ENCODE measurements at regions not wholly inside any gene's neighbourhood (a gene's known extent, or its start where the extent isn't known, plus 50 kb on each side); places are given as distances from the start of the nearest gene placed in this dataset.
A peak's percentile ranks its signal among the peaks of the same experiment; 100 is the strongest.

DNA sequence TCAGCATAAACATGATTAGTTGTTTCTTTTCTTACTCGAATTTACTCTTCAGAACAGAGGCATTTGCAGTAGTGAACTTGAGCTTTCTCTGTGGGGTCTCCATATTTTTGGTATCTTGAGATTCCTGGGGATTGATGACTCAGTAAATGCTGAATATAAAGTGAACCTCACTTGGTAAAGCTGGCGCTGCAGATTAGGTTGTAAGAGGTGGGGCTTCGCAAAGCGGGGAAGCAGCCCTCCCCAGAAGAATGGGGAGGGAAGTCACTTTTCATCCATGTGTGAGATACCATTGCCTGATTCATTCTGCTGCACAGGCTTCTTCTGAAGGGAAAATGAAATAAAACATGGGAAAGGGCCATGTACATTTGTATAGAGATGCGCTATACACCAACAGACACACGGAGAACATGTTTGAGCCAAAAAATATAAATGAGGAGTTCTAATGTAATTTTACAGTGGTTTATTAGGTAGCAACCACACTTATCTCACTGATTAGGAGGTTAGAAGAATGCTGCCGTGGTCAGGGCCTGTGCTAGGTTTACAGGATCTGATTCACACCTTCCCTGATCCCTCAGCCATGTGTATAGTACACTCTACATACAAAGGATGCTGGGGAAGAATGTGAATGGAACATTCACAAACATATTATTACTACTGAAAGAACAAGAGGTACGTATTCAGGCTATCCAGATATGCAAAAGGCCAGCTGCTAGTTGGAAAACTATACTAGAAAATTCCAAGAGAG lies 63.5 kb downstream of the DNTTIP2 start:
- DNase-seq (ENCODE audit: extremely low read depth in 1 of 2, low read depth in 1 of 2): no peak

DNA sequence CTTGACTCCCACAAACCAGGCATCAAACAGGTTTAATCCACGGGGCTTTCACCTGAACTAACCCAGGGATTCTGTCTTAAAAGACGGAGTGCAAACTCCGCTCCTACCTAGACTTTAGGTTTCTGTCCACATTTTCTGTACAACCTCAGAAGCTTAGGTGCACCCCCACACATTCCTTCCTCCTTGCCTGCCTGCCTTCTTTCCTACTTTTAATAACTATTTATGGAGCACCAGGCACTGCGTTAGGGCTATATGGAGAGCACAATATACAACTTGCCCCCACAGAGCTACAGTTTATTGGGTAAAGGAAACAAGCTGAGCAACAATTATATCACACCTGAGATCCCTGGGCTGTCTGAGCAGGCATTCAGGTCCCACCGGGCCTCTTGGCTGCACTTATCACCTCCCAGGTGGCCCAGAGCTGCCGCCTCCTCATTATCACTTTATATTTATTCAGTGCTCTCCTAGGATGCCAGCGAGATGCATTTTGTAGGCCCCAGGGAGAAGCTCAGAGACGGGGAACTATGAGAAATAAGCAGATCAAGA lies 64.1 kb downstream of the DNTTIP2 start:
- DNase-seq (ENCODE audit: extremely low read depth in 1 of 2, low read depth in 1 of 2): no peak

DNA sequence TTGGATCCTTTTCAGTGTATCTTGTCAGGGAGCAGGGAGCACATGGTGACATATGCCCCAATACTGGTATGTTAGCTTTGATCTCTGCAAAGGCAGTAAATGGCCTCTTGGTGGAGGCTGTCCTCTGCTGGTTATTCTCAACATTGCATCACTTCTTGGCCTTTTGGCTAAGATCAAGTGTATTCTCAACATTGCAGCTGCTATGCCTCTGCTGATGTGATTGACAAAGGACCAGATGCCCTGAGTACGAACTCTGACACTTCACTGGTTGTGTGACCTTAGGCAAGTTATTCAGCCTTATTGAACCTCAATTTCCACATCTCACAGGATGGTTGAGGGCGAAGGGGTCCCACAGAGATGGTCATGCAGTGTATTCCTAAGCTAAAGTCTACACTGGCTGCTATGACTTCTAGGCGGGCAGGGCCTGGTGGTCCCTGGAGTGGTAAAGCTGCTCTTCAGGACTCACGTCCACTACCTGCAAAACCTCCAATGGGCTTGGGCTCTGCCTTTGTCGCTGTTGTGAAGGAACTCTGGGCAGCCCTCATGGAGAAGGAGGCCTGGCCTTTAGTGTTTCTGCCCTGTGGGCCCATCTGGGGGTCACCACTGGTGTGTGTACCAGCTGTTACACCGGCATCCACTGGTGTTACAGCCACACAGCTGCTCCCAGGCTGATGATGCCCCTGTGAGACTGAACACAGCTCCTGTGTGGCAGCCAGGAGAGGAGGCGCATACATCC lies 64.8 kb downstream of the DNTTIP2 start:
- DNase-seq (ENCODE audit: extremely low read depth in 1 of 2, low read depth in 1 of 2): peak; percentile 11 to 14

DNA sequence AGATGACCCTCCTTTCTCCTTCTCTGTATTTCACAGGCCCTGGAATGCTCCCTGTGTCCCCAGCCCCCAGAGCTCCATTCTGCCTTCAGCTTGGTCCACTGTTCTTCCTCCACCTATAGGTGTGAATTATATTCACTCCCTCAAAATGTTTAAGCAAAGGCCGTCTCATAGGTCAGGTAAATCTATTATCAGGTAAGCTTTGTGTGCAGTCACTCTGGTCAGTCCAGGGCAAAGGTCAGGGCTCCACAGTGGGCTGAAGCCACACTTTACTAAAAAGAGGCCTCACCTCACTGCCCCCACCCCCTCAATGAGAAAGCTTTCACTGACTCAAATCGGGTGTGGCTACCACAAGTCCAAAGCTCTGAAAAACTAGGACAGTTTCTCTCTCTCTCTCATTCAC lies 65.9 kb downstream of the DNTTIP2 start:
- DNase-seq (ENCODE audit: extremely low read depth in 1 of 2, low read depth in 1 of 2): no peak

DNA sequence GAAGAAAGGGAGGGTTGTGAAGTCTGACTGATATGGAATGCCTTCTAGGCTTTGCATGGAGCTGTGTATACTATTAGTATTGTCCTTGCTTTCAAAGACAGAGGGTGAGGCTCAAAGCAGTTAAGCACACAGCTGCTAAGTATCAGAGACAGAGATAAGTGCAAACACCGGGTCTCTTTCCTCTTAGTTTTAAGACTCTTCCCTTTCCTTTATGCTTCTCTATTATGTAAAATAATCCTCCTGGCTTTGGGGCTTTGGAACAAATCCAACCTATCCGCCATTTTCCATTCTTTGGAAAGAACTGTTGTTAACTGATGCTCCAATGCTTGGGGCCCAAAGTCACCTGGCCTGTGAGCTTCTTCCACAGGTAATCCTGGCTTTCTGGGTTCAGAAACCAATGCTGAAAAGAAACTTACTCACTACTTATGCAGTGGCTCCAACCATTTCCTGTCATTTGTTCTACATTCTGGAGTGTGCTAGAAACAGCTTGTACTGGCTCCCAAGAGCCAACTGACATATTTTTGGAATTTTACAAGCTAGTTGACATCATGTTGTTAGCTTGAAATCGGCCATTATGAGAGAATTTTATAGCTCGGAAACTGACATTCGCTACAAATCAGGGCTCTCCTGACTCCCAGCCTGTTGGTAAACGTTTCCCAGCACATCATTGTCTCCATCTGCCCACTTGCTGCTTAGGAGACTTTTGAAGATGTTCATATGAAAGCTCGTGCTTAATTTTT lies 67.5 kb downstream of the DNTTIP2 start:
- no peak for DNase-seq (ENCODE audit: extremely low read depth in 1 of 2, low read depth in 1 of 2)

DNA sequence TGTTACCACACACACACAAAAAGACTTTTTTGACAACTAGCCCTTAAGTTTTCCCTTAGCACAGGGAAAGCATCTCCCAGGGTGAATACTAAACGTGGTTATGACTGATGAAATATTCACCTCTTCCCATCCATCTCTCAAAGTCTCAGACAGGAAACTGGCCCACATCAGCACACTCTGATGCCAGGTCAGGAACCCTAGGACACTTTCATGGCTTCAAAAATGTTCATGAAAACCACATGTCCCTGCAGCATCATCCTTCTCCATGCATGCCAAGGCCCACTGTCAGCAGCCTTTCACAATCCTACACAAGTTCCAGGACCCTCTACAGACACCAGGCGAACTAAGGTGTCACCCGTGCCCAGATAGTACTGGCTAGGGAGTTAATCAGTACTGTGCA lies 68.7 kb downstream of the DNTTIP2 start:
- DNase-seq (ENCODE audit: extremely low read depth in 1 of 2, low read depth in 1 of 2): no peak

DNA sequence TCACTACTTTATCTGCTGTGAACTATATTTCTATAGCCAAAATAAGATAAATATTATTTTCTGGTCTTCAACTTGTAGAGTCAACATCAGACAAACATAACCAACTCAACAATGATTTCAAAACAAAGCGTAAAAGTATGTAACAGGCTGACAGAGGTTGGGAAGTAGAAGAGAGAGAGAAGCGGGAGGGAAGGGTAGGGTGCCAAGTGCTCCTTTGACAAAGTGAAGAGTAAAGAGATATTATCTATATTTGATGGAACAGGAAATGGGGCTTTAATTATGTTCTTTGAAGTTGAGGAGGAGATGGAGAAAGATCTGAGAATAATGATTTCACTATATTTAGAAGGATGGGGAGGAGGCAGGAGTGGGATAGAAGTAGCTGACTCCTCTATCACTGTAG lies 70.1 kb downstream of the DNTTIP2 start:
- DNase-seq (ENCODE audit: extremely low read depth in 1 of 2, low read depth in 1 of 2): no peak

DNA sequence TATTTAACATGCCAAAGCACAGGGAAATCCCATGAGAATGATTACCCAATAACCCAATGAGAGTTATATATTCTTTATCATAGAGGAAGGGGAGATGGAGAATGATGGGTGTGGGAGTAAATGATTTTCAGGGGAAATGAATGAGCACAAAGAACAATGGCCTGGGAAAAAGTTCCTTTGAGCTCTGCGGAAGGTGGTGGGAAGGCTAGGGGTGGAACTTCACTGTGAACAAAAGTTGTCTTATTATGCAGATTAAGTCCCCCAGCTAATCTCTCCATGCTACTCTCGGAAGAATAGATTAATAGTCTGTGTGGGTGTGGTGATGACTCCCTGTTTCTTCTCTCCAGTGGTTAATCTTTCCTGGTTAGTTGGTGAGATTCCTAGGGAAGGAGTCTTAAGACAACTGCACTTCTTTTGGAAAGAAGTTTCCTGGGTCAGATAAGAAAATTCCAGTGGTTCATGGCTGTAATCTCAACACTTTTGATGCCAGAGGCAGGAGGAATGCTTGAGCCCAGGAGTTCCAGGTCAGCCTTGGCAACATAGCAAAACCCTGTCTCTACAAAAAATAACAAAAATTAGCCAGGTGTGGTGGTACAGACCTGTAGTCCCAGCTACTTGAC lies 71.6 kb downstream of the DNTTIP2 start:
- no peak for DNase-seq (ENCODE audit: extremely low read depth in 1 of 2, low read depth in 1 of 2)

DNA sequence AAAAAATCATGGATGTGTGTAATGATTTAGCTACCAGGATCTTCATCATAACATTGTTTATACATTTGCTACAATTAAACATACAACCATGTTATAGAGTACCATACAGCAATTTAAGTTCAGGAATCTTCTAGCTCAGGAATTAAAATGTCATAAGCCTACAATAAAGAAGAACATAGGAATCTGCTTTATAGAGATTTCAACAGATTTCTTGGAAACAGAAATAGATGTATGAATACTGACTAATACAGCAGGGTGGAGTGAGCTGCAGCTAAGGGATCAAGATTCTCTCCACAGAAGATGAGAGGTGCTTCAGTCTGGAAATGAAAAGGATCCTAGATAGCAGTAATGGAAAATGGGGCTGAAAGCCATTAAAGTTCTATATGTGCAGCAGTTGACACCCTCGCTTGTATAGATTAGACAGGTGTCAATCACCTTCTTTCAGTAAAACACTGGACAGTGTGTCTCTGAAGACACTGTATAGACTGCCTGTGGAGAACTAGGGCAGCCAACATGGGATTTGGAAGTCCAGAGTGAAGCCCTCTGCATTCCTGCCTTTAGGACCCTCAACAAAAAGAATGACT lies 73.9 kb downstream of the DNTTIP2 start:
- DNase-seq (ENCODE audit: extremely low read depth in 1 of 2, low read depth in 1 of 2): no peak

DNA sequence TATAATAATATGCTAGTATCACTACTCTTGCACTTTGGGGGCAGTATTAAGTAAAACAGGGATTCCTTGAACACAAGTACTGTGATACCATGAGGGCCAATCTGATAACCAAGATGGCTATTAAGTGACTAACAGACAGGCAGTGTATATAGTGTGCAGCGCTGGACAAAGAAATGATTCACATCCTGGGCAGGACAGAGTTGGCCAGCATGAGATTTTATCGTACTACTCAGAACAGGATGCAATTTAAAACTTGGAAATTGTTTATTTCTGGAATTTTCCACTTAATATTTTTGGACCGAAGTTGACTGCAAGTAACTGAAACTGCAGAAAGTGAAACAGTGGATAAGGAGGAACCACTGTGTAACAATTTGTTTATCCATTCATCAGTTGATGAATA lies 74.6 kb downstream of the DNTTIP2 start:
- DNase-seq (ENCODE audit: extremely low read depth in 1 of 2, low read depth in 1 of 2): no peak

DNA sequence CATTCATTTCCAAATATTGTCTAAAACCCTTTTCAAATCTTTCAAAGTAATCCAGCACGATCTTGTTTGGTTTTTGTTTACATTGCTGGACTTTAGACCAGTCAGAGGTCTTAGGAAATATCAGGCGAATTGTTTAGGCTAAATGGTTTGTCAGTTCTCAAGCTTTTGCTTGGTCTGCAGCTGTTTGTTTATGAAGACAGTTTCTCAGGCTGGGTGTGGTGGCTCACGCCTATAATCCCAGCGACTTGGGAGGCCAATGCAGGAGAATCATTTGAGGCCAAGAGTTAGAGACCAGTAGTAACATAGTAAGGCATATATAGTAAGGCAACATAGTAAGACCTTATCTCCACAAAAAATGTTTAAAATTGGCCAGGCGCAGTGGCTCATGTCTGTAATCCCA lies 77.5 kb downstream of the DNTTIP2 start:
- DNase-seq (ENCODE audit: extremely low read depth in 1 of 2, low read depth in 1 of 2): no peak

DNA sequence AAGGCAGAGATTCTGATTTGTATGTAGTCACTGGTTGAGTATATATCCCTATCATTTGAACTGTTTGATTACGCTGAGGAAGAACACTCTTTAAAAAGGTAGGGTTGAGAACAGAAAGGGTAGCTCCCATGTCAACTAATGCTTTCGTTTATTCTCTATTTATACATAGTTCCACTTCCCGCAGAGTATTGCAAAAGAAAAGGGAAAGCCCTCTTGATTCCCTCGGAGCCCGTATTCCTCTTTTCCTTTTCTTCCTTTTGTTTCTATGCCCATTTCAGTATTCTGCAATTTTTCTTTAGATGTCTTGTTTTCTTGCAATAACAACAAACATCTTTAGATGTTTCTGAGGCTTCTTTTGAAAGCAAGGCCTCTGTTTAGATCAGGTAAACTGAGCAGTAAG lies 78.2 kb downstream of the DNTTIP2 start:
- DNase-seq (ENCODE audit: extremely low read depth in 1 of 2, low read depth in 1 of 2): no peak

DNA sequence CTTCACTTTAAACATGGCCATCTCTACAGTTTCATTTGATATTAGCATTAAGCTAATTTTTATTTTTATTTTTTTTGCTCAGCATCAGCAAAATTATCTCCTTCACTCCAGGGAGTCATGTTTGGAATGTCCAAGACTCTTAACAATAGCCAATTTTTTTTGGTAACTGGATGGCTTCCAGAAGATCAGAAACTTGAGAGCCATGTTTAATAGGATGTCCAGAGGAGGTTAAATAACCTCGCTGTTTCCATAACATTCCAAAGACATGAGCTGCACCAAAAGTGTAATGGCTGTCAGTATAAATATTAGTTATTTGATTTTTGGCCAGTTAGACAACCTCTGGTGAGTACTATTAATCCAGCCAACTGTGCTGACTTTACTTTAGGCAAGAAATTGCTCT lies 80.7 kb downstream of the DNTTIP2 start:
- DNase-seq (ENCODE audit: extremely low read depth in 1 of 2, low read depth in 1 of 2): no peak

DNA sequence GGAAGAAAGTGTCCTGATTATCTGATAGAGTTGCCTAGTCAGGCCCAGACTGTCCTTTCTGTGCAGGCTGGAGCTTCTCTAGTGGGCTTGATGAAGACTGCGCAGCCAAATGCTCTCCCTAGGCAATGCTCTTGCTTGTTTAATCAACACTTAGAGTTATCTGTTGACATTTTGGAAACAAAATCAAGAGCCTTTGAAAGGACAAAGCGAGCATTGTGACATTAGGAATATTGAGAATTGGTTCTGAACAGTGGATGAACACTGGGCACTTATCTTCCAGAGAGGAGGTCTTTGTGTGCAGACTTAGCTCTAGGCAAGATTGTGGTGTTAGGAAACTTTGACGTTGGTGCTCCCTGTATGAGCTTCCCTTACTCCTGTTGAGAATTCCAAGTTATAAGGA lies 94.5 kb downstream of the DNTTIP2 start:
- no peak for DNase-seq (ENCODE audit: extremely low read depth in 1 of 2, low read depth in 1 of 2)

DNA sequence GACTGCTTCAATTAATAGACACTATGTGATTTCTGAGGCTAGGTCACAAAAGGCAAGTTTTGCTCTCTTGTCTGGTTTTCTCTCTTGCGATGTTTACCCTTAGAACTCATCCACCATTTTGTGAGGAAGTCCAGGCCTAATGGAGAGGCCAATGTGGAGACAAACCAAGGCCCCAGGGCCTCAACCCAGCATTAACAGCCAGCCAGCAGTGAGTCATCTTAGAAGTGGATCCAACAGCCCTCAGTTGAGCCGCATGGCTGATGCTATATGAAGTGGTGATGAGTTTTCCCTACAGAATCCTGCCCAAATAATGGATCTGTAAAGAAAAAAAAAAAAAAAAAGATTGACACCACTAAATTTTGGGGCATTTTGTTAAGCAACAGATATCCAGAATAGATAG lies 95.1 kb downstream of the DNTTIP2 start:
- no peak for DNase-seq (ENCODE audit: extremely low read depth in 1 of 2, low read depth in 1 of 2)

DNA sequence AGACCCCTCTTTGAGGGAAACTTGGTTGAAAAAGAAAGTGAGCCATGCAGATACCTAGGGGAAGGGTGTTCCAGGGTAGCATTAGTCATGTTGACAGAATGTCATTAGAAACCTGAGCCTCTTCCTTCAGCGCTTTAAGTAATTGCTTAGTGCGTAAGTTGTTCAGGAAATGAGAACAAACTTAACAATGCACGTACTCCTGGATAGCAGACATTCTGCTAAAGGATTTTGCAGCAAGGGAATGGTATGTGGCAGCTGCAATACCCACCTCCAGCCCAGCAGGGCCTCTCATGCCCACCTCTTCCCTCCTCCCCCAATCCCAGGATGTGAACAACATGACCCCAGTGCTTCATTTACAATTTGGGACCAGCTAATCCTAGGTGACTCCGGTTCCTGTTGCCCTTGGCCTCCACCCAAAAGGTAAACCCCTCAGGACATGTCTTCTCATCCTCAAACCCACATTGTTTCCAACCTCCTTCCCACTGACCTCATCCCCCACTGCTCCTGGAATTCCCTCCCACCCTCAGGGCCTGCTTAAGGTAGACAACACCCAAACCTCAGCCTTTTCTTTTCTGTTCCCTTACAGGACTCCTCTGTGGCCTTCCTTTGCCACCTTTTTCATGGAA lies 98.0 kb upstream of the BCAR3 start:
- DNase-seq (ENCODE audit: extremely low read depth in 1 of 2, low read depth in 1 of 2): no peak

DNA sequence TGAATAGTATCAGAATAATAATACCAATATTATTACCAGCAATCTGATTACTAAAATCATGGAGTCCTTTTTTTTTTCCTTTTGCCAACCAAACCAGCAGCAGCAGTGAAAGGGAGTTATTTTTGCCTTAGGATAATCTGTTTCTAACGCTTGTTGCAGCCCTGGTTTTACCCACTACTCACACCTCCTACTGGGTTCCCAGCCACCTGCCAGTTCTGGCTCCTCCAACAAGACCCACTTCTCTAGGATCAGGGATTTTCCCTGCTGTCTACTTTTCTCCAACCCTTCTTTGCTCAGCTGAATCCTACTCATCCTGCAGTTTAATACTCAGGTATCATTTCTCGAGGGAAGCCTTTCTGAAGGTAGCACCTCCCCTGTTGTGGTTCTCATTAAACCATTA lies 96.8 kb upstream of the BCAR3 start:
- no peak for DNase-seq (ENCODE audit: extremely low read depth in 1 of 2, low read depth in 1 of 2)

DNA sequence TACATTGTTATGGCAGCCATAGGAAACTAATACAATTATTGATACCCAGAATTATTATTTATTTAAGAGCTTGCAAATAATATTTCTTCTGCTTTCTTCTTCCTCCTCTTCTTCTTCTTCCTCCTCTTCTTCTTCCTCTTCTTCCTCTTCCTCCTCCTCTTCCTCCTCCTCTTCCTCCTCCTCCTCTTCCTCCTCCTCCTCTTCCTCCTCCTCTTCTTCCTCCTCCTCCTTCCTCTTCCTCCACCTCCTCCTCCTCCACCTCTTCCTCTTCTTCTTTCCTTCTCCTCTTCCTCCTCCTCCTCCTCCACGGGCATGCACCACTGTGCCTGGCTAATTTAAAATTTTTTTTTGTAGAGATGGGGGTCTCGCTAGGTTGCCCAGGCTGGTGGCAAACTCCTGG lies 95.6 kb upstream of the BCAR3 start:
- DNase-seq (ENCODE audit: extremely low read depth in 1 of 2, low read depth in 1 of 2): no peak

DNA sequence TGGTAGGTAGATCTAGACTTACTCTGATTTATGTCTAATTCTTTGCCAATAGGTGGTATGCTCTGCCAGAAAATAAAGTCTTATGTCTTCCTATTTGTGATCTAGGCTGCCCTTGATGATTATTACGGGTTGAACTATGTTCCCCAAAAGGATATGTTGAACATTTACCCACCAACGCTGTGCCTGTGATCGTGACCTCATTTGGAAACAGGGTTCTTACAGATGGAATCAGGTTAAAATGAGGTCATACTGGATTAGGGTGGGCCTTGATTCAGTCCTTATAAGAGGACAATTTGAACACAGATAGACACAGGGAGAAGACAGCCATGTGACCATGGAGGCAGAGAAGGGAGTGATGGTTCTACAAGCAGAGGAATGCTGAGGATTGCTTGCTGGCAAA lies 95.1 kb upstream of the BCAR3 start:
- no peak for DNase-seq (ENCODE audit: extremely low read depth in 1 of 2, low read depth in 1 of 2)

DNA sequence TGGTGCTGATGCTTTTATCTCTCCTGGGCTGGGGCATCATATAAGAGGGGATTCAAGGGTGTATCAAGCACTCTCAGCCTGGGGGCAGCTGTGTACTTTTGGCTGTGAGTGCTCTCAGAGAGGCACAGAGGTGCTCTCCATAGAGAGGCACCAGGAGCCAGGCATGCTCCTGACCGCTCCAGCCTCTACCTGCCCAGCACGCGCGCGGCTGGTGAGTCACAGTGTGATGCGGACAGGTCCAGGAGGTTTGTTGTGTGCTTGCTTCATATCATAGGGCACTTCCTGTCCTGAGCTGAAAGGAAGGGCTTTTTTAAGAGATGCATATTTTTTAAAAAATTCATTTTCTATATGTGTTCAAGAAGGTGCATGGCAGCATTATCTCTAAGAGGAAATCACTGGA lies 93.6 kb upstream of the BCAR3 start:
- no peak for DNase-seq (ENCODE audit: extremely low read depth in 1 of 2, low read depth in 1 of 2)
